Gastrocnemius medialis (tissue), 4 donors: ENCODE measurements at regions not wholly inside any gene's neighbourhood (a gene's known extent, or its start where the extent isn't known, plus 50 kb on each side); places are given as distances from the start of the nearest gene placed in this dataset.

Experiments used
- POLR2A ChIP-seq, 2 donors: fragments of 450-650 bp; IDR thresholded peaks; one replicate each; pipeline ENCODE4 v1.6.1; 2017; ENCODE audit warnings: antibody characterized with exemption in 2 of 2, mild to moderate bottlenecking in 2 of 2, moderate library complexity in 2 of 2
- TF ChIP-seq, protein P1 (sequence below), 5 experiments: fragments of 450-650 bp in 3 of 5; fragments of 200-600 bp in 2 of 5; sonication (generic) in 2 of 5; IDR thresholded peaks in 4 of 5; conservative IDR thresholded peaks in 1 of 5; 1 replicate in 4 of 5; 2 replicates in 1 of 5; pipeline ENCODE4 v1.5.1; 2016 to 2019; ENCODE audit warnings: antibody characterized with exemption in 5 of 5, mild to moderate bottlenecking in 3 of 5, moderate library complexity in 3 of 5

DNA sequence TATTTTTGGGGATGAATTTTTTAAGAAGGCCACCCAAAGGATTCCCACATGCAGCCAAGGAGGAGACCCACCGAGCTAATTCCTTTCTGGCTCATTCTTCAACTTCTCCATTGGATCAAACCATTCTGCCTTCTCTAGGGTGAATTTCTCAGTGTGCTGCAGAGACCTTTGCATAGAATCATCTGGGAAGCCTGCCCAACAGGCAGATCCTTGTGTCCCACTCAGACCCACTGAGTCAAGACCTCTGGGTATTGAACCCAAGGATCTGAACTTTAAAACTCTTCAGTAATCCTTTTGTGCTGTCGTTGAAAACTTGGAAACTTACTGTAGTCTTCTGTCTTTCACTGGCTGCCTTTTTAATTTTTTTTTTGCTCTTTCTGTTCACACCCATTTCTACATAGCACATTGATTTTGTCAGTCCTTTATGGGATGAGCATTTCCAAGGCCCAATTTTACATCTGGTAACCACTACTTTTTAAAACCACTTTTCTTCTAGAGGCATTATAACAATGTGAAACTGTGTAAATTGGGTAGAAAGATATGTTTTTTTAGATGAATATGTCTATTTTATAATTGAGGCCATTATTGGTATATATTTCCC lies 120.2 kb downstream of the TSN start:
- TF ChIP-seq, protein P1, sequence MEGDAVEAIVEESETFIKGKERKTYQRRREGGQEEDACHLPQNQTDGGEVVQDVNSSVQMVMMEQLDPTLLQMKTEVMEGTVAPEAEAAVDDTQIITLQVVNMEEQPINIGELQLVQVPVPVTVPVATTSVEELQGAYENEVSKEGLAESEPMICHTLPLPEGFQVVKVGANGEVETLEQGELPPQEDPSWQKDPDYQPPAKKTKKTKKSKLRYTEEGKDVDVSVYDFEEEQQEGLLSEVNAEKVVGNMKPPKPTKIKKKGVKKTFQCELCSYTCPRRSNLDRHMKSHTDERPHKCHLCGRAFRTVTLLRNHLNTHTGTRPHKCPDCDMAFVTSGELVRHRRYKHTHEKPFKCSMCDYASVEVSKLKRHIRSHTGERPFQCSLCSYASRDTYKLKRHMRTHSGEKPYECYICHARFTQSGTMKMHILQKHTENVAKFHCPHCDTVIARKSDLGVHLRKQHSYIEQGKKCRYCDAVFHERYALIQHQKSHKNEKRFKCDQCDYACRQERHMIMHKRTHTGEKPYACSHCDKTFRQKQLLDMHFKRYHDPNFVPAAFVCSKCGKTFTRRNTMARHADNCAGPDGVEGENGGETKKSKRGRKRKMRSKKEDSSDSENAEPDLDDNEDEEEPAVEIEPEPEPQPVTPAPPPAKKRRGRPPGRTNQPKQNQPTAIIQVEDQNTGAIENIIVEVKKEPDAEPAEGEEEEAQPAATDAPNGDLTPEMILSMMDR (IDR thresholded peaks at IDR 0.05 in 4 of 5, conservative IDR thresholded peaks at IDR 0.05 in 1 of 5), result no peak
- TF ChIP-seq POLR2A (IDR thresholded peaks at IDR 0.05), result no peak
